Astrocyte (in vitro differentiated cells and primary cell): ENCODE measurements at regions not wholly inside any gene's neighbourhood (a gene's known extent, or its start where the extent isn't known, plus 50 kb on each side); places are given as distances from the start of the nearest gene placed in this dataset.

Experiments
- EZH2 ChIP-seq: IDR thresholded peaks from 2 replicates; pipeline ENCODE4 v1.6.1; 2012; ENCODE audit warnings: mild to moderate bottlenecking, low read length, inconsistent platforms; ENCODE audit not compliant: insufficient read depth
- TF ChIP-seq, protein P1 (sequence below): IDR thresholded peaks from 2 replicates; pipeline ENCODE4 v1.5.1; 2011; ENCODE audit warnings: low read depth, mild to moderate bottlenecking, inconsistent platforms, low read length, moderate library complexity; ENCODE audit not compliant: insufficient read depth

DNA sequence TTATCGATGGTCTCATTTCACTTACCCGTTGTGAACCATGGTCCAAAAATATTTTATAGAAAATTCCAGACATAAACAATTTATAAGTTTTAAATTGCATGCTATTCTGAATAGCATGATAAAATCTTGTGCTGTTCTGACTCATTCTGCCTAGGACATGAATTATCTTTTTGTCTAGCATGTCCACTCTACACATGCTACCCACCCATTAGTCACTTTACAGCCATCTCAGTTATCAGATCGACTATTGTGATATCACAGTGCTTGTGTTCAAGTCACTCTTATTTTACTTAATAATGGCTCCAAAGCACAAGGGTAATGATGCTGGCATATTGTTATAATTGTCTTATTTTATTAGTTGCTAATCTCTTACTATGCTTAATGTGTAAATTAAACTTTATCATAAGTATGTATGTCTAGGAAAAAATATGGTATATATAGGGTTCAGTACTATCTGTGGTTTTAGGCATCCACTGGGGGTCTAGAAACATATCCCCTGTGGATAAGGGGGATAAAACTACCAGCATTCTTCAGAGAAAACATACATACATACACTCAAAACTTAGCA, 252.0 kb upstream of the HTR1E start:
- TF ChIP-seq, protein P1, sequence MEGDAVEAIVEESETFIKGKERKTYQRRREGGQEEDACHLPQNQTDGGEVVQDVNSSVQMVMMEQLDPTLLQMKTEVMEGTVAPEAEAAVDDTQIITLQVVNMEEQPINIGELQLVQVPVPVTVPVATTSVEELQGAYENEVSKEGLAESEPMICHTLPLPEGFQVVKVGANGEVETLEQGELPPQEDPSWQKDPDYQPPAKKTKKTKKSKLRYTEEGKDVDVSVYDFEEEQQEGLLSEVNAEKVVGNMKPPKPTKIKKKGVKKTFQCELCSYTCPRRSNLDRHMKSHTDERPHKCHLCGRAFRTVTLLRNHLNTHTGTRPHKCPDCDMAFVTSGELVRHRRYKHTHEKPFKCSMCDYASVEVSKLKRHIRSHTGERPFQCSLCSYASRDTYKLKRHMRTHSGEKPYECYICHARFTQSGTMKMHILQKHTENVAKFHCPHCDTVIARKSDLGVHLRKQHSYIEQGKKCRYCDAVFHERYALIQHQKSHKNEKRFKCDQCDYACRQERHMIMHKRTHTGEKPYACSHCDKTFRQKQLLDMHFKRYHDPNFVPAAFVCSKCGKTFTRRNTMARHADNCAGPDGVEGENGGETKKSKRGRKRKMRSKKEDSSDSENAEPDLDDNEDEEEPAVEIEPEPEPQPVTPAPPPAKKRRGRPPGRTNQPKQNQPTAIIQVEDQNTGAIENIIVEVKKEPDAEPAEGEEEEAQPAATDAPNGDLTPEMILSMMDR = no peak
- no peak for TF ChIP-seq EZH2
